ENCODE measurements at regions not wholly inside any gene's neighbourhood (a gene's known extent, or its start where the extent isn't known, plus 50 kb on each side); places are given as distances from the start of the nearest gene placed in this dataset.
A peak's percentile ranks its signal among the peaks of the same experiment; 100 is the strongest.

DNA sequence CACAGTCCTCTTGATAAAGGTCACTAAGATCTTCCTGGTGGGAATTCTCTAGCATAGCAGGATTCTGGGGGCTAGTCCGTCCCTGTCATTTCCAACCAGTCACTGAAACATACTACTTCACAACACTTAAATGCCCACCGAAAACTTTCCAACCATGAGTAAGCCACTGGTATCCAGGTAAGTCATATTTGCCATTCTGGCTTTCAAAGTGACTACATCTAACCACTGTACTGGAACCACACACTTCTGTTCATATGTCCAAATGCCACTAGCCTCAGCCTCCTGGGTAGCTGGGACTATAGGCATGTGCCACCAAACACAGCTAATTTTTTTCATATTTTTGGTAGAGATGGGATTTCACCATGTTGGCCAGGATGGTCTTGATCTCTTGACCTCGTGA lies 64.3 kb upstream of the VANGL1 start:
- H3K4me3 ChIP-seq (ENCODE audit: low read length), result no peak overlapping the region
- DNase-seq (ENCODE audit: low read depth, low spot score), result no peak

DNA sequence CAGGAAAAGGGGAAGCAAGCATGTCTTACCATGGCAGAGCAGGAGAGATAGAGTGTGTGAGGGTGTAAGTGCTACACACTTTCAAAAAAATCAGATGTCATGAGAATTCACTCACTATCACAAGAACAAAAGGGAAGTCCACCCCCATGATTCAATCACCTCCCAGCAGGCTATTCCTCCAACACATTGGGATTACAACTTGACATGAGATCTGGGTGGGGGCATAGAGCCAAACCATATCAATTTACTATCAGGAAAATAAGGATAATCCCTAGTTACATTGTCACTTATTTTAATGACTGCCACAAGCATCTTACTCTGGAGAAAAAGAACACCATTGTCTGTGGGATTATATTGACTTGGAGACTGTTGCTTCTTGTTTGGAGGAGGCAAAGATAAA lies 66.1 kb upstream of the VANGL1 start:
- DNase-seq (ENCODE audit: low read depth, low spot score), result no peak
- no peak overlapping the region for H3K4me3 ChIP-seq (ENCODE audit: low read length)

DNA sequence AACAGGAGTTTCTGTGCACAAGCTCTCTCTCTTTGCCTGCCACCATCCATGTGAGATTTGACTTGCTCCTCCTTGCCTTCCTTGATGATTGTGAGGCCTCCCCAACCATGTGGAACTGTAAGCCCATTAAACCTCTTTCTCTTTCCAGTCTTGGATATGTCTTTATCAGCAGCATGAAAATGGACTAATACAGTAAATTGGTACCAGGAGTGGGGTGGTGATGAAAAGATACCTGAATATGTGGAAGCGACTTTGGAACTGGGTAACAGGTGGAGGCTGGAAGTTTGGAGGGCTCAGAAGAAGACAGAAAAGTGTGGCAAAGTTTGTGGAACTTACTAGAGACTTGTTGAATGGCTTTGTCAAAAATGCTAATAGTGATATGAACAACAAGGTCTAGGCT lies 69.1 kb upstream of the VANGL1 start:
- no peak for DNase-seq (ENCODE audit: low read depth, low spot score)
- no peak overlapping the region for H3K4me3 ChIP-seq (ENCODE audit: low read length)

DNA sequence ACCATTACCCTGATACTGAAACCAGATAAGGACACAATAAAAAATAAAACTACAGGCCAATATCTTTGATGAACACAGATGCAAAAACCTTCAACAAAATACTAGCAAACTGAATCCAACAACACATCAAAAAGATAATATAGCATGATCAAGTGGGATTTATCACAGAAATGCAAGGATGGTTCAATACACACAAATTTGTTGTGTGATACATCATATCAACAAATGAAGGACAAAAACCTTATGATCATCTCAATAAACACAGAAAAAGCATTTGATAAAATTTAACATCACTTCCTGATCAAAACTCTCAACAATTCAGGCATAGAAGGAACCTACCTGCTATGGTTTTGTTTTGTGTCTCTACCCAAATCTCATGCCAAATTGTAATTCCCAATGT lies 74.3 kb upstream of the VANGL1 start:
- no peak overlapping the region for H3K4me3 ChIP-seq (ENCODE audit: low read length)
- DNase-seq (ENCODE audit: low read depth, low spot score), result no peak

DNA sequence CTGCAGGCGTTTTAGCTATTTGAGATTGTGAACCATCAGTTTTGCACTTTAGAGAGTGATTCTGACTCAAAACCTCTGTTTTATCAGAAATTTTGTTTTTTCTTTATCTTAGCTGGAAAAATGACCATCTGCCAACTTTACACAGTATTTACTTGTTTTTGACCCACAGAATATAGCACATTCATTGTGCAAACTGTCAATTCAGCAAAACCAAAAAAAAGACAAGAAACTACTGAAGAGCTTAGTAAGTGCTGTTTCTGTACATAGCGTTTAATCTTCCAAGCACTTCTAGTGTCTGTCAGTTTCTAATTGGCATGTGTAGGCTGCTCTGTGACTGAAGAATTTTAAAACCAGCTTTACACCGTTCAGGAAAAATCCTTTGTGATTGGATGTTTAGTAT lies 76.0 kb upstream of the VANGL1 start:
- DNase-seq (ENCODE audit: low read depth, low spot score), result no peak
- no peak overlapping the region for H3K4me3 ChIP-seq (ENCODE audit: low read length)

DNA sequence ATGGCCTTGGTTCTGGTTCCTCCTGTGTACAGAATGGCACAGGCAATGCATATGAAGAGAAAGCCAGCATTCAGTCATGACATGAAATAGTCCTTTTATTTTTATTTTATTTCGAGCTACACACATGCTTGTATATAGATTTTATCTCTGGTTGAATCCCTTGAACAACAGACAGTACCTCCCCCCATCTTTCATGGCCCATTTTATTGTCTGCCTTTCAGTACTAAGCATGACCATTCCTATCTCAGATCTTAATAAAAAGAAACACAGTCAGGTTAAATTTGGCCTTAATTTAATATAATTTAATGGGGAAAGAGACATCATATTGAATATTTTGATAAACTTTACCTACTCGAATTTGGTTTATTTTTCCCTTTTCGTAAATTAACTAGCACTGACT lies 76.4 kb upstream of the VANGL1 start:
- H3K4me3 ChIP-seq (ENCODE audit: low read length), result no peak overlapping the region
- no peak for DNase-seq (ENCODE audit: low read depth, low spot score)

DNA sequence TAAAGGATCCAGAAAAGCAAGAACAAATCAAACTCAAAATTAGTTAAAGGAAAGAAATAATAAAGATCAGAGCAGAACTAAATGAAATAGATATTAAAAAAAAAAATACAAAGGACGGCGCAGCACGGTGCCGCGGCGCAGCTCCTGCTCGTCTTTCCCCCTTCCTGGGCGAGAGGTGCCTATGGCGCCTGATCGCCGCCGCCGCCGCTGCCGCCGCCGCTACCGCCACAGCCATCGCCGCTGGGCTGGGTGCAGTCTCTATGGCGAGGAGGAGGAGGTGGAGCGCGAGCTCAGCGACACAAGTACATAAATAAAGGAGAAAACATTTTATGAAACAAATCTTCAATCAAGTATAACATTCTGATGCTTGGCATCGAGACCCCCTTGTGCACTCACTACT lies 77.6 kb upstream of the VANGL1 start:
- no peak overlapping the region for H3K4me3 ChIP-seq (ENCODE audit: low read length)
- DNase-seq (ENCODE audit: low read depth, low spot score), result no peak

DNA sequence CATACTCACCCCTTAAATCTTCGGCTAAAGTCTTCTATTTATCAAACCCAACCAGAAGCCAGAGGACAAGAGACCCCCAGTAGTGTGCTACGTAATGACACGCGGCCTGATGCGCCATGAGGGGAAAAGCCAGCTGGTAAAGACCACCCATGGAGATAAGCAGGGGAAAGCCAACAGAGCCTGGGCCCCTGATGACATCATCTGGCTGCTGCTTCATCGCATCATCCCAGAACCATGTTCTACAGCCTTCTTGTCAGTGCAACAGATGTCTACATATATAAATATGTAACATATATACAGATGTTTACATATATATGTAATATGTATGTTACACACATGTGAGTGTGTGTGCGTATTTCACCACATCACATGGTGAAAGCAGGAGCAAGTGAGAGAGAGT lies 81.7 kb upstream of the VANGL1 start:
- no peak for DNase-seq (ENCODE audit: low read depth, low spot score)
- H3K4me3 ChIP-seq (ENCODE audit: low read length), result no peak overlapping the region

DNA sequence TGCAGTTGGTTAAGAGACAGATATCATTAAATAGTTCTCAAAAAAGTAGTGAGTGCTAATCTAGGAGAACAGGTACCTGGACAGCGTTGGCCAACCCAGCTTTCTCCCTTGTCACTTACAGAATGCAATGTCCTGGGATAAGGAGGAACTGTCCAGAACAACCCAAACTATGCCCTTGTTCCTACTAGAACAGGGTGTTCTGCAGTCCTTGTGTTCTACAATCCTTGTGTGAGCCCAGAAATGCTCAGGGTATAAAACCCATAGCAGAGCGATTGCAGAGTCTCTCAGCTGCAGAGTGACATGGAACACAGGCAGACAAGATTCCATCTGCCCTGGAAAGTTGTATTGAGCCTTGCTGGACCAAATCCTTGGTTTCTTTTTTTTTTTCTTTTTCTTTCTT lies 83.5 kb upstream of the VANGL1 start:
- no peak for DNase-seq (ENCODE audit: low read depth, low spot score)

DNA sequence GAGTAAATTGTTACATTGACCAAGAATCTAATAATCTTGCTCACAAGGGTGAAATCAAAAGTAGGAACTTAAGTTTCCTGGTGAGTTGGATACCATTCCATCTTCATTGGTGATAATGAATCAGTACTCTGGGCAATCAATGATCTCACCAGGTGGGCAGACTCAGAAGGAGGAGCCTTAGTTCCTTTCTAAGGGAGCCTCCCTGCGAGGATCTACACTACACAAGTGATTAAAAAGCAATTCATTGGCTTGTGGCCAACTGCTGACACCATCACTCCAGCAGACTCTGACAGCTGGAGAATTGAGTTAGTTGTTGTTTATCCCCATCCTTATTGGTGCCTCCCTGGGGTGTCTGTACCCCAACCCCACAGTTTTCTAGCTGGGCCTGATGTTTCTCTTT lies 84.1 kb upstream of the VANGL1 start:
- no peak overlapping the region for H3K4me3 ChIP-seq (ENCODE audit: low read length)
- DNase-seq (ENCODE audit: low read depth, low spot score), result peak; percentile 60

More for the DNA sequence above, 83.5 kb upstream of the VANGL1 start:
- no peak overlapping the region for H3K4me3 ChIP-seq (ENCODE audit: low read length)

DNA sequence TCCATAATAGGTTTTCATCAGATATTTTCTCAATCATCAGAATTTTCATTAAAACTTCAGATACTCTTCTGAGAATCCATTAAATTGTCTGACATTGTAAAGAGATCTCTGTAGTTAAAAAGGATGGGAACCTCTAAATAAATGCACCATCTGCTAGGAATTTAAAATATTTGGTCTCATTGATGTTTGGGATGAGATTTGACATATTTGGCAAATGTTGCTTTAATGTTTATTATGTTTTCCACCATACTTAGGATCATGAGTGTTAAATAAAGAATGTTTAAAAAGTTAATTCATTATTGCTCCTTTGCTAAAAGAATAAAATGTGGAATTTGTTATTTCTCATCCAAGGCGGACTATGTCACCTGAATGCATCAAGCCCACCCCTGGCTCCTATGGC lies 85.5 kb upstream of the VANGL1 start:
- DNase-seq (ENCODE audit: low read depth, low spot score), result no peak
- H3K4me3 ChIP-seq (ENCODE audit: low read length), result no peak overlapping the region

DNA sequence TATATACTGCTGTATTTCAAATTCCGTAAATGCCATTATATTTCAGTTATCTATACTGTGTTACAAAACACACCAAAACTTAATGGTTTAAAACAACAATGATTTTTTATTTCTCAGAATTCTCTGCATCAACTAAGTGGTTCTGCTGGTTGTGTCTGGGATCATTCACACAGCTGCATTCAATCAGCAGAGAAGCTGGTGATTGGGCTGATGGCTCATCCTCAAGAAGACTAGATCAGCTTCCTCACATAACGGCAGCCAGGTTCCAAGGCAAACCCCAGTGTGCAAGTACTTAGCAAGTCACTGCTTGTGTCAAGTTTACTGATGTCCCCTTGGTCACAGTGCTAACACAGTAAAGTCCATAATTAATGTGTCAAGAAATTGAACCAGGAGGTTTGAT lies 86.3 kb upstream of the VANGL1 start:
- H3K4me3 ChIP-seq (ENCODE audit: low read length), result no peak overlapping the region
- no peak for DNase-seq (ENCODE audit: low read depth, low spot score)

DNA sequence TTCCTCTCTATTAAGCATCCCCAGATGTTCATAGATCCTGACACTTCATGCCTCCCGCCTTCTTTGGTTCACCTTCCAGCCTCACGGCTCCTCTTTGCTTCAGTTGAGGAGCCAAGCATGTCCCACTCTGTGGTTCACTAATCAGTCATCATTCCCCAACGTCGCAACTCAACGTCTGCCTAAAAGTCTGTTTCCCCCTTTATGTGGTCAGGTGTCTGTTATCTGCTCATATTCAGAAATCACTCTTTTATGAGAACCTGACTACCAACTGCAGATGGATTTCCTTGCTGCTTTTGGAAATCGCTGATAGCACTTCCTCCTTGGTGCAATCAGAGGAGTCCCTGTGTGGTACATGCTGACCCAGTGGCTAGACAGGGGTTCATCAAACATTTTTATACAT lies 94.1 kb upstream of the VANGL1 start:
- DNase-seq (ENCODE audit: low read depth, low spot score), result peak; percentile 100
- H3K4me3 ChIP-seq (ENCODE audit: low read length), result no peak overlapping the region

DNA sequence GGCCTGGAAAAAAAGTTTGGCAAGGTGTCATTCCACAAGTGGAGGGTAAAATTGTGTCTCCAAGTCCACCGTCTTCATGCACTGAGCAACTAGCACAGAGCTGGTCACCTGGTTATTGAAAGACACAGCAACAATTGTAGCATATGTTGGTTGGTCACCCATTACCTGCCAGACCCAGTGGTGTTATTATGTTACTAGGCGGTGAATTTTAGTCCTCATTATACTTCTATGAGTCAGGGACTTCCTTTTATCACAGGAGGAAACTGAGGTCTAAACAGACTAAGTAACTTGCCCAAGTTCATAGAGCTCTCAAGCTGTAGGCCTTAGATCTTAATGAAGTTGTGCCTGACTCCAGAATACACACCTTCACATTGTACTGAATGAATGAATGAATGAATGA lies 94.9 kb upstream of the VANGL1 start:
- H3K4me3 ChIP-seq (ENCODE audit: low read length), result no peak overlapping the region; the same call in 1 of the 2 replicates
- DNase-seq (ENCODE audit: low read depth, low spot score), result peak; percentile 47

DNA sequence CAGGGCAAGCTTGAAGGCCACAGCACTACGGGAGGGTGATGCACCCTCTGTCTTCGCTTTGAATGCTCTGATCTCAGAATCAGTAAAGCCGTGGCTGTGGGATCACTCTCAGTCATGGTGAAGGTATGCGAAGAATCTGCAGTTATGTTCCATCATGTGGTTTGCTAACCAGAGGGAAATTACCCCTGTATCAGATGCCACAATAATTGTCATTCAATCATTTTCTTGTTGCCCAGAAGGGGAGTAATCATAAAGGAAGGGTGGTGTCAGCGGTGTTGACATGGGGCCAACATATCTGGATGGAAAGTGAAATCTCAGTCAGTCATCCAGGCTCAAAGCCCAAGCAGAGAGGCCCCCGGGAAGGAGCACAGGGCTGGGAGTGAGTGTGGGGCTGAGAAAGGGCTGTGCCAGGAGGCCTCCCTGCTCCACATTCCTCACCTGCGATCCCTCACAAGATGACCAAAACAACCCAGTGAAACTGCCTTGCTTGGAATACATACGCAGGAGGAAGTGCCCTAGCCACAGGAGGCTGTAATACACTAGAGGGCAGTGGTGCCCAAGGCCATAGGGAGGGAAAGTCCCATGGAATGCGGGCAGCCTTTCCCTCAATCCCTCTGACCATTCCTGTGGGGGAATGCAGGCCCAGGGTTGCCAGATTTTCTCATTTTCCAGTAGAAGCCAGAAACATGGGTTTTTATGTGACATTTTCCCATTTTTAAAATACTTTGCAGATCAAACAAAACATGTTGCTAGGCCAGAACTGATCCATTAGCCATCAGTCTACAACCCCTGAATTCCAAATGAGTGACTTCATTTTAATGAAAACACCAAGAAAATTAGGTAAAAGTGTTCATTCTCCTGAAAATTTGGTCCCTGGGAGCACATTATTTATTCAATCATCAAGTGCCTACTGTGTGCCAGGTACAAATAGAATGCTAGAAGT lies 95.7 kb upstream of the VANGL1 start:
- no peak overlapping the region; the same call in 1 of the 2 replicates for H3K4me3 ChIP-seq (ENCODE audit: low read length)
- DNase-seq (ENCODE audit: low read depth, low spot score), result peak; percentile 77

DNA sequence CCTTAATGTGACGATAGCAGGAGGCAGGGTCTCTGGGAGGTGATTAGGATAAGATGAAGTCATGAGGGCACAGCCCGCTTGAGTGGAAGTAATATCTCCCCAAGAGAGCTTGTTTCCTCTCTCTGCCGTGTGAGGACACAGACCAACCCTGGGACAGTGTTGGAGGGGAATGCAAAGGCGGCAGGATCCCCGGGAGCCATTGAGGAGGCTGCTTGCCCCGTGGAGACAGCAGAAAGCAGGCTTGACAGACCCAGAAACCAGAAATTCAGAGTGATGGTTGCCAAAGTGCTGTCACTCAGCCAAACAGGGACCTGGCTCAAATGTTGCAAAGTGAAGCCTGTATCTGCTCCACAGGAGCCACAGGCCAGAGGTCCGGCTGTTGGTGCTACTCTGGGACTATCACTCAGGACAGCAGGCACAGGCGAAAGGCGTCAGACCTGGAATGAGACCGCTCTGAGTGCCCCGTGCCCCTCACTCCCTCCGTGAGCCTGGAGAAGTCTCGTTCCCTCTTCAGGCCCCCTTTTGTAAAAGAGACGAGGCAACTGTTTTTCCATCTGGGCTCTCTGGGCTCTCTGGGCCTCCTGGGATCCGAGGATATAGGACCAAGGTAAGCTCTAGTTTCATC lies 96.6 kb upstream of the VANGL1 start:
- DNase-seq (ENCODE audit: low read depth, low spot score), result no peak
- no peak overlapping the region for H3K4me3 ChIP-seq (ENCODE audit: low read length)

DNA sequence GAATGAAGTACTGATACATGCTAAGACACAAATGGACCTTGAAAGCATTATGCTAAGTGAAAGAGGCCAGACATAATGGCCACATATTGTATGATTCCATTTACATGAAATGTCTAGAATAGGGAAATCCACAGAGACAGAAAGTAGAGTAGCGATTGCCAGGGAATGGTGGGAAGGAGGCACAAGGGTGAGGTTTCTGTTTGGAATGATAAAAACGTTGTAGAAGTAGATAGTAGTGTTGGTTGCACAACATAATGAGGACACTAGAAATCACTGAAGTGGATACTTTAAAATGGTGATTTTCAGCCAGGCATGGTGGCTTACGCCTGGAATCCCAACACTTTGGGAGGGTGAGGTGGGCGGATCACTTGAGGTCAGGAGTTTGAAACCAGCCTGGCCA lies 97.6 kb upstream of the VANGL1 start:
- no peak for DNase-seq (ENCODE audit: low read depth, low spot score)
- H3K4me3 ChIP-seq (ENCODE audit: low read length), result no peak overlapping the region

DNA sequence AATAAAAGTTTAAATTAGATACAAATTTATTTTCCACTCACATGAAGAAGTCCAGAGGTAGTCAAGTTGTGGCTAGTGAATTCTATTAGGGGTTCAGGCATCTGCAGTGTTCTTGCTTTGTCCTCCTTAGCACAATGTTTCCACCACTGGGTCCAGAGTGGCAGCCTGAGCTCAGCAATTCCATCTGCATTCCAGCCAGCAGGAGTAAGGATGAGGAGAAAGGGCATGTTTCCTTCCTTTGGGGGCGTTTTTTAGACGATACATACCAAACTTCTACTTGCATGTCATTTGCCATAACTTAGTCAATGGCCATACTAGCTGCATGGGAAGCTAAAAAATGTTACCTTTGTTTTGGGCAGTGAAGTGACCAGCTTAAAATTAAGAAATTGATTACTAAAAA lies 98.5 kb upstream of the VANGL1 start:
- no peak overlapping the region for H3K4me3 ChIP-seq (ENCODE audit: low read length)
- no peak for DNase-seq (ENCODE audit: low read depth, low spot score)

DNA sequence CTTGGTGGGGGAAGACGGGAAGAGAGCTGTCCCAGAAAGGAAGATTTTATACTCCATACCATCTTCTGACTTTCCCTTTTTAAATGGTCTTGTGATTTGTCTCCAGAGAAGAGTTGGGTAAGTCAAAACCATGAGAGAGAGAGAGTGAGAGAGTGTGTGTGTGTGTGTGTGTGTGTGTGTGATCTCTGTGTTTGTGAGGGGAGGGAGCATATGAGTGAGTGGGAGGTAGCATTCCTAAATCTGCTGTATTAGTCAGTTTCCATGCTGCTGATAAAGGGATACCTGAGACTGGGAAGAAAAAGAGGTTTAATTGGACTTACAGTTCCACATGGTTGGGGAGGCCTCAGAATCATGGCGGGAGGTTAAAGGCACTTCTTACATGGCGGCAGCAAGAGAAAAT lies 102.0 kb upstream of the VANGL1 start:
- DNase-seq (ENCODE audit: low read depth, low spot score), result no peak
- no peak overlapping the region for H3K4me3 ChIP-seq (ENCODE audit: low read length)

DNA sequence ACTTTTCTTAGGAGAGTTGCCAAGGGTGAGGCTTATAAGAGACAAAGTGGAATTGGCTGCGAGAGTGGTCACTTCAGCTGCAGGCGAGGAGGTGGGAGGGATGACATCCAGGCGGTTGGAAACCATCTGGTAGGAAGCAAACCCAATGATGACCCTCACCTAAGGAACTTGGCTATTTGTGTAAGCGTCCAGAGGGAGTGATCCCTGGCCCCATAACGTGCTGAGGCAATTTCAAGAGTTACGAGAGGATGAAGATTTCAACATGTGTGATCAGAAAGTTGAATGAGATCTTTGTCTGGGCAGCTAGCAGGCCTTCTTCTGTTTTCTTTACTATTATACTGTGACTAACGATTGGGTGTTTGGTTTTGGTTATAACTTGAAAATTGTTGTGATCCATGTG lies 102.7 kb upstream of the VANGL1 start:
- H3K4me3 ChIP-seq (ENCODE audit: low read length), result no peak overlapping the region
- no peak for DNase-seq (ENCODE audit: low read depth, low spot score)

DNA sequence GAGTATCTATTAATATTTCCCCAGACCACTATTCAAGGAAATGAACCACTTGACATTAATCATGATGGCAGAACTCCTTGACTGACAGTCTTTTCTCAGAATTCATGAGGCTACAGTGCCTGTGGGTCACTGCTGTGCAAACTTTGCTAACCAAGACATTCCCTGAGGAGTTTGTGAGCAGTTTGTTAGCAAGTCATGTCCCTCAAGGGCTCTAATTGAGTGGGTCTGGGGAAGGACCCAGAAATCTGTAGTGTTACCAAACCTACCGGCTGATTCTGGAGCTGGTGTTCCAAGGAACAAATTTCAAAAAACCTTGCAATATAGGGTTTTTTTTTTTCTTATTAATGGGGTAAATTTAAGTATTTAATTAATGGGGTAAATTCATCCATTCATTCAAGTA lies 103.2 kb upstream of the VANGL1 start:
- no peak overlapping the region for H3K4me3 ChIP-seq (ENCODE audit: low read length)
- no peak for DNase-seq (ENCODE audit: low read depth, low spot score)

All from Jurkat, Clone E6-1 (cell line).